ENCODE measurements at regions not wholly inside any gene's neighbourhood (a gene's known extent, or its start where the extent isn't known, plus 50 kb on each side); places are given as distances from the start of the nearest gene placed in this dataset.

- TF ChIP-seq, protein P1, sequence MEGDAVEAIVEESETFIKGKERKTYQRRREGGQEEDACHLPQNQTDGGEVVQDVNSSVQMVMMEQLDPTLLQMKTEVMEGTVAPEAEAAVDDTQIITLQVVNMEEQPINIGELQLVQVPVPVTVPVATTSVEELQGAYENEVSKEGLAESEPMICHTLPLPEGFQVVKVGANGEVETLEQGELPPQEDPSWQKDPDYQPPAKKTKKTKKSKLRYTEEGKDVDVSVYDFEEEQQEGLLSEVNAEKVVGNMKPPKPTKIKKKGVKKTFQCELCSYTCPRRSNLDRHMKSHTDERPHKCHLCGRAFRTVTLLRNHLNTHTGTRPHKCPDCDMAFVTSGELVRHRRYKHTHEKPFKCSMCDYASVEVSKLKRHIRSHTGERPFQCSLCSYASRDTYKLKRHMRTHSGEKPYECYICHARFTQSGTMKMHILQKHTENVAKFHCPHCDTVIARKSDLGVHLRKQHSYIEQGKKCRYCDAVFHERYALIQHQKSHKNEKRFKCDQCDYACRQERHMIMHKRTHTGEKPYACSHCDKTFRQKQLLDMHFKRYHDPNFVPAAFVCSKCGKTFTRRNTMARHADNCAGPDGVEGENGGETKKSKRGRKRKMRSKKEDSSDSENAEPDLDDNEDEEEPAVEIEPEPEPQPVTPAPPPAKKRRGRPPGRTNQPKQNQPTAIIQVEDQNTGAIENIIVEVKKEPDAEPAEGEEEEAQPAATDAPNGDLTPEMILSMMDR (IDR thresholded peaks at IDR 0.05): no peak
- TF ChIP-seq ZFX (IDR thresholded peaks at IDR 0.05; ENCODE audit: borderline replicate concordance): no peak
These were observed 816.4 kb upstream of the FBXO33 start for GRCh38 chr14:40248671-40249070.

All from 22Rv1 (cell line).